MM.1S (cell line): ENCODE measurements at regions not wholly inside any gene's neighbourhood (a gene's known extent, or its start where the extent isn't known, plus 50 kb on each side); places are given as distances from the start of the nearest gene placed in this dataset.

ENCODE experiments used
- CTCF ChIP-seq: fragments of 300-600 bp; sonication (generic); IDR thresholded peaks from 2 replicates; pipeline ENCODE4 v1.5.1; 2016; ENCODE audit warnings: antibody characterized with exemption, low read length, mixed read lengths
- EZH2 ChIP-seq: fragments of 300-600 bp; sonication (generic); optimal IDR thresholded peaks from 2 replicates; pipeline ENCODE3; 2017; ENCODE audit warnings: low read depth, mild to moderate bottlenecking, antibody characterized with exemption, low read length, mixed read lengths
- EZH2phosphoT487 ChIP-seq: fragments of 300-600 bp; sonication (generic); IDR thresholded peaks from 2 replicates; pipeline ENCODE4 v1.6.1; 2018; ENCODE audit warnings: antibody characterized with exemption, low read length

GRCh38 chr12:105812366-105812765 is 326.4 kb downstream of the NUAK1 start:
- TF ChIP-seq CTCF (no peak), EZH2phosphoT487 (no peak), EZH2 (no peak)
